ENCODE measurements at regions not wholly inside any gene's neighbourhood (a gene's known extent, or its start where the extent isn't known, plus 50 kb on each side); places are given as distances from the start of the nearest gene placed in this dataset.

- H3K27ac ChIP-seq: no peak overlapping the region
- TF ChIP-seq, protein P1, sequence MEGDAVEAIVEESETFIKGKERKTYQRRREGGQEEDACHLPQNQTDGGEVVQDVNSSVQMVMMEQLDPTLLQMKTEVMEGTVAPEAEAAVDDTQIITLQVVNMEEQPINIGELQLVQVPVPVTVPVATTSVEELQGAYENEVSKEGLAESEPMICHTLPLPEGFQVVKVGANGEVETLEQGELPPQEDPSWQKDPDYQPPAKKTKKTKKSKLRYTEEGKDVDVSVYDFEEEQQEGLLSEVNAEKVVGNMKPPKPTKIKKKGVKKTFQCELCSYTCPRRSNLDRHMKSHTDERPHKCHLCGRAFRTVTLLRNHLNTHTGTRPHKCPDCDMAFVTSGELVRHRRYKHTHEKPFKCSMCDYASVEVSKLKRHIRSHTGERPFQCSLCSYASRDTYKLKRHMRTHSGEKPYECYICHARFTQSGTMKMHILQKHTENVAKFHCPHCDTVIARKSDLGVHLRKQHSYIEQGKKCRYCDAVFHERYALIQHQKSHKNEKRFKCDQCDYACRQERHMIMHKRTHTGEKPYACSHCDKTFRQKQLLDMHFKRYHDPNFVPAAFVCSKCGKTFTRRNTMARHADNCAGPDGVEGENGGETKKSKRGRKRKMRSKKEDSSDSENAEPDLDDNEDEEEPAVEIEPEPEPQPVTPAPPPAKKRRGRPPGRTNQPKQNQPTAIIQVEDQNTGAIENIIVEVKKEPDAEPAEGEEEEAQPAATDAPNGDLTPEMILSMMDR (conservative IDR thresholded peaks at IDR 0.05): no peak
These were observed 332.3 kb upstream of the MARCKS start for GRCh38 chr6:113524826-113525225.

DNA sequence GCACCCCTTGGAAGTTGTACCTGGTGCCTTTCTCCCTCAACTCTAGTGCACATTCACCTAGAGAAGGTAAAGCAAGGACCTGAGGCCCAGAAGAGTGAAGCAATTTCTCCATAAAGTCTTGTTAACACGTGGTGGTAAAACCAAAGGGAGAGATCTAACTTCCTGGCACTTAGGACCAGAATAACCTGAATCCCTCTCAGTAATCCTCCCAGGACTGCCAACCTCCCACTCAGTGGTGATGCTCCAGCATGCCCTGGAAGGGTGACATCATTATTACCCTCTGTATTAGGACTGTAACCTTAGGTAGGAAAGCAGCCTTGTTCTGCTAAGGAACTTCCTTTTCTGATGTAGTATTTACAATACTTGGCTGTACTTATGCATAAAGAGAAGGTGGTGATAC, 330.6 kb upstream of the MARCKS start:
- TF ChIP-seq, protein P1 (conservative IDR thresholded peaks at IDR 0.05): no peak

DNA sequence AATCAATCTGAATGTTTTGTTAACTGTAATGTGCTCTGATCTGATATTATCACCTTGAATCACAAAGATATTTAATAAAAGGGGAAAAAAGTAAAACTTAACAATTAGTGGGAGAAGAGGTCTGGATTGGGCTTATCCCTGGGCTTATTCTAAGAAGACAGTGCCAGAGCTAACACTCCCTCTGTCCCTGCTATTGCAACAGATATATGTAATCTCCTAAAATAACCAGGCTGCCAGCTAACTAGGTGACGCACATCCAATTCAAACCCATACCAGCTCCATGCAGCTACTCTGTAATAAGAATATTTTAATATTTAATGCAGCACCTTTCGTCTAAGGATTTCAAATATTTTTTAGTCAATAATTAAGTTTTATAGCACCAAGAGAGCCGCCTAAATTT, 330.1 kb upstream of the MARCKS start:
- no peak overlapping the region for H3K27ac ChIP-seq
- TF ChIP-seq, protein P1 (conservative IDR thresholded peaks at IDR 0.05): no peak

More for the DNA sequence above, 330.6 kb upstream of the MARCKS start:
- no peak overlapping the region for H3K27ac ChIP-seq

DNA sequence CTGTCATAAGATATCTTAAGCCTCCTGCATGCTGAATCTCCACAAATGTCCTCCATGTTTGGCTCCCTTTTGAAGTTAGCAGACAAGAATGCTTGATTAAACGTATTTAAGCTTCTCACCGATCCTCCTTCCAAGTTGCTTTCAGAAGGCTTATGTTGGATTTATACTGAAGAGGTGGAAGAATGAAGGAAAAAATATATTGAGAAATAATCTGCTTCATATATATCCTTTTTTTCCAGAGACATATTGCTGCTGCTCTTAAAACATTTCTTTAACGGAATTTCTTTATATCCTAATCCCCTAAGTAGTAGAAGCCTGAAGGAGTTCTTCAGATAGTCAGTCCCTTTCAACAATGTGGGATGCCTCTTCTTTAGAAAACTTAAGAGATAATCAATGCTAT, 329.0 kb upstream of the MARCKS start:
- TF ChIP-seq, protein P1 (conservative IDR thresholded peaks at IDR 0.05): no peak
- H3K27ac ChIP-seq: no peak overlapping the region

DNA sequence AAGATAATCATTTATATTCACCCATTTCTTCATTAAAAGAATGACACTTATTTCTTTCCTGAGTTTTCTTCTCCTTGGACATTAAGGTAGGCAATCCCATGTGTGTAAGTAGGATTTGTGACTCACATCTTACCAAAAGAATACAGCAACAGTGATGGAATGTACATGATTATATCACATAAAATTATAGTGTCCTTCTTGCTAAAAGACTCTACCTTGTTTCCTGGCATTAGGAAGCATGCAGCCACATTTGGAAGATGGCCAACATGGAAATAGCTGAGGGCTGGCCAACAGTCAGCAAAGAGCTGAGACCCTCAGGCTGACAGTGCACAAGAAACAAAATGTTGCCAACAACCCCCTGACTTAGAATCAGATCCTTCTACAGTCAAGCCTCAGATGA, 327.9 kb upstream of the MARCKS start:
- H3K27ac ChIP-seq: no peak overlapping the region
- TF ChIP-seq, protein P1 (conservative IDR thresholded peaks at IDR 0.05): no peak

GRCh38 chr6:113529879-113530278, 327.3 kb upstream of the MARCKS start:
- H3K27ac ChIP-seq: no peak overlapping the region
- TF ChIP-seq, protein P1 (conservative IDR thresholded peaks at IDR 0.05): no peak

- no peak overlapping the region for H3K27ac ChIP-seq
- TF ChIP-seq, protein P1 (conservative IDR thresholded peaks at IDR 0.05): no peak
These were observed 326.4 kb upstream of the MARCKS start for GRCh38 chr6:113530769-113531168.

GRCh38 chr6:113539202-113539601, 317.9 kb upstream of the MARCKS start:
- H3K27ac ChIP-seq: no peak overlapping the region
- TF ChIP-seq, protein P1 (conservative IDR thresholded peaks at IDR 0.05): no peak
